SK-N-SH (cell line): ENCODE measurements at regions not wholly inside any gene's neighbourhood (a gene's known extent, or its start where the extent isn't known, plus 50 kb on each side); places are given as distances from the start of the nearest gene placed in this dataset.

Source experiments
- CTCF ChIA-PET: fragments of 300-600, 350-600 bp; formaldehyde crosslinking; extraction: SDS; loops from one replicate; lab custom pipeline; 2021; lab: Yijun Ruan, JAX
- POLR2A ChIA-PET: fragments of 350-600 bp; sonication (Branson Sonifier 250); formaldehyde crosslinking; extraction: SDS; loops from one replicate; lab custom pipeline; 2020; ENCODE audit warnings: antibody characterized with exemption, inconsistent platforms; lab: Yijun Ruan, JAX
- DNase-seq: peaks from one replicate; pipeline ENCODE4 v3.0.0; 2012
- H2AFZ ChIP-seq: fragments of 200-600 bp; sonication (generic); 2 replicates; pipeline ENCODE4 v1.8.1; 2016; ENCODE audit warnings: antibody characterized with exemption, mild to moderate bottlenecking, low read depth
- H3F3A ChIP-seq: fragments of 200-600 bp; sonication (generic); replicated peaks from 2 replicates; pipeline ENCODE3; 2016; ENCODE audit warnings: antibody characterized with exemption, mild to moderate bottlenecking; ENCODE audit not compliant: insufficient read depth
- H3K27ac ChIP-seq, 2 experiments: fragments of 200-500 bp in 1 of 2; fragments of 200-600 bp in 1 of 2; sonication (Bioruptor generic) in 1 of 2; sonication (generic), shearing (Covaris generic) in 1 of 2; 2 replicates each; pipeline versions ENCODE4 v1.5.1 to v1.6.1; 2014 to 2016; ENCODE audit warnings: low read depth in 2 of 2, inconsistent platforms in 1 of 2, low read length in 1 of 2, mild to moderate bottlenecking in 1 of 2, mixed read lengths in 1 of 2
- H3K27me3 ChIP-seq: fragments of 200-600 bp; sonication (generic), shearing (Covaris generic); 2 replicates; pipeline ENCODE4 v1.6.1; 2016; ENCODE audit warnings: mixed run types; ENCODE audit not compliant: insufficient read depth
- H3K36me3 ChIP-seq, 2 experiments: fragments of 200-500 bp in 1 of 2; fragments of 200-600 bp in 1 of 2; sonication (Bioruptor generic) in 1 of 2; sonication (generic) in 1 of 2; replicated peaks in 1 of 2; 2 replicates each; pipeline versions ENCODE3 to v1.5.1; 2014 to 2016; ENCODE audit warnings: low read length in 1 of 2, mild to moderate bottlenecking in 1 of 2; ENCODE audit not compliant: insufficient read depth in 2 of 2, control insufficient read depth in 1 of 2
- H3K4me1 ChIP-seq, 2 experiments: fragments of 200-500 bp in 1 of 2; fragments of 200-600 bp in 1 of 2; sonication (Bioruptor generic) in 1 of 2; sonication (generic), shearing (Covaris generic) in 1 of 2; 2 replicates each; pipeline versions ENCODE4 v1.5.1 to v1.6.1; 2014 to 2016; ENCODE audit warnings: low read depth in 1 of 2, low read length in 1 of 2, mixed run types in 1 of 2; ENCODE audit not compliant: insufficient read depth in 2 of 2, control insufficient read depth in 1 of 2
- H3K4me2 ChIP-seq: fragments of 200-600 bp; sonication (generic), shearing (Covaris generic); 2 replicates; pipeline ENCODE4 v1.6.1; 2017; ENCODE audit warnings: mixed run types
- H3K4me3 ChIP-seq, 2 experiments: fragments of 200-500 bp in 1 of 2; fragments of 200-600 bp in 1 of 2; sonication (Bioruptor generic) in 1 of 2; sonication (generic), shearing (Covaris generic) in 1 of 2; 2 replicates each; pipeline versions ENCODE4 v1.5.1 to v1.8.1; 2014 to 2016; ENCODE audit warnings: low read depth in 2 of 2, inconsistent platforms in 1 of 2, low read length in 1 of 2, mild to moderate bottlenecking in 1 of 2, mixed read lengths in 1 of 2, moderate library complexity in 1 of 2
- H3K79me2 ChIP-seq: fragments of 200-600 bp; sonication (generic); 2 replicates; pipeline ENCODE4 v1.8.1; 2017; ENCODE audit warnings: mild to moderate bottlenecking; ENCODE audit not compliant: insufficient read depth
- H3K9ac ChIP-seq: fragments of 200-600 bp; sonication (generic); 2 replicates; pipeline ENCODE4 v1.6.1; 2017; ENCODE audit warnings: mixed run types
- H3K9me2 ChIP-seq: fragments of 200-600 bp; sonication (generic); 2 replicates; pipeline ENCODE4 v1.6.1; 2017; ENCODE audit warnings: mixed run types
- H3K9me3 ChIP-seq: fragments of 200-600 bp; sonication (generic); 2 replicates; pipeline ENCODE4 v1.6.1; 2017; ENCODE audit warnings: mixed run types, mild to moderate bottlenecking, moderate library complexity
- H4K20me1 ChIP-seq: fragments of 200-600 bp; sonication (generic); 2 replicates; pipeline ENCODE4 v1.6.1; 2017; ENCODE audit warnings: mild to moderate bottlenecking, mixed run types; ENCODE audit not compliant: insufficient read depth
- ELF1 ChIP-seq: IDR thresholded peaks from 2 replicates; pipeline ENCODE4 v1.4.0; 2012
- EP300 ChIP-seq, 2 experiments: IDR thresholded peaks; 2 replicates each; pipeline versions ENCODE4 v1.4.0 to v1.6.1; 2012; ENCODE audit warnings: borderline replicate concordance in 1 of 2, low read depth in 1 of 2, low read length in 1 of 2
- EZH2phosphoT487 ChIP-seq: fragments of 200-600 bp; sonication (generic); IDR thresholded peaks from 2 replicates; pipeline ENCODE4 v1.6.1; 2017; ENCODE audit warnings: low read depth, mixed run types, mild to moderate bottlenecking, antibody characterized with exemption, moderate library complexity, borderline replicate concordance
- MAX ChIP-seq: IDR thresholded peaks from 2 replicates; pipeline ENCODE4 v1.4.0; 2012; ENCODE audit warnings: low read depth
- NFIC ChIP-seq: IDR thresholded peaks from 2 replicates; pipeline ENCODE4 v1.4.0; 2012; ENCODE audit warnings: borderline replicate concordance
- NRF1 ChIP-seq: IDR thresholded peaks from 2 replicates; pipeline ENCODE4 v1.6.1; 2012; ENCODE audit warnings: low read depth, mild to moderate bottlenecking, low read length
- RCOR1 ChIP-seq: fragments of 150-350 bp; IDR thresholded peaks from 2 replicates; pipeline ENCODE4 v1.6.1; 2017; ENCODE audit warnings: antibody characterized with exemption, low read length
- RXRA ChIP-seq: IDR thresholded peaks from 2 replicates; pipeline ENCODE4 v1.4.0; 2012; ENCODE audit warnings: low read depth, mild to moderate bottlenecking, borderline replicate concordance
- SMC3 ChIP-seq: IDR thresholded peaks from 2 replicates; pipeline ENCODE4 v1.6.1; 2012; ENCODE audit warnings: low read depth, low read length, improper control_type of control experiment
- TCF12 ChIP-seq: IDR thresholded peaks from 2 replicates; pipeline ENCODE4 v1.4.0; 2012
- TEAD4 ChIP-seq: IDR thresholded peaks from 2 replicates; pipeline ENCODE4 v1.4.0; 2012; ENCODE audit warnings: mild to moderate bottlenecking, borderline replicate concordance; ENCODE audit not compliant: insufficient read depth
- USF2 ChIP-seq: fragments of 150-350 bp; IDR thresholded peaks from 2 replicates; pipeline ENCODE4 v1.6.1; 2017; ENCODE audit warnings: antibody characterized with exemption, low read length, low read depth, borderline replicate concordance
- YY1 ChIP-seq: IDR thresholded peaks from 2 replicates; pipeline ENCODE4 v1.4.0; 2012; ENCODE audit warnings: low read depth, mild to moderate bottlenecking
- WGBS: methylation state at CpG from one replicate; pipeline ENCODE4 v1.1.6; 2017; ENCODE audit warnings: low lambda C conversion rate; 5-methylcytosine and 5-hydroxymethylcytosine counted together
- TF ChIP-seq, protein P1 (sequence below): IDR thresholded peaks from 2 replicates; pipeline ENCODE4 v1.4.0; 2012; ENCODE audit warnings: low read depth, borderline replicate concordance
- TF ChIP-seq, protein P2 (sequence below): IDR thresholded peaks from 2 replicates; pipeline ENCODE4; 2012
- TF ChIP-seq, protein P3 (sequence below): IDR thresholded peaks from 2 replicates; pipeline ENCODE4 v1.6.1; 2012; ENCODE audit warnings: mild to moderate bottlenecking, low read depth, low read length, moderate library complexity

DNA sequence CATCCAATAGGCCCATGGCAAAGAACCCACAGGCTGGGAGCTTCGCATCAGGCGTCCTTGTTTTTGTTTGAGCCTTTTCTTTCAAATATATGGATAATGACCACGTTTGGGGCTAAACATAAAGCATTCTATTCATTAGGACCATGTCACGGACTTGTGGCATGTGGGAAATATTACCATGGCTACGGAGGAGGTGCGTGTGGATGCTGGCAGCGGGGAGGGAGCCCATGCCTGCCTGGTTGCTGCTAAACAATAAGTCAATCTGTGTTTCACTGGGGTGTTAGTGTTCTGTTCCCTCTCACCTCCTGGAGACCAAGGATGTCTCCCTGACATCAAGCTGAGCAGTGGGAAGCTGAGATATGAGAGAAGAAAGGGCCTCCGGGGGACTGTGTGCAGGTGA lies 121.1 kb downstream of the IRS2 start:
- CTCF ChIA-PET = interaction anchor here (1.0 kb wide), 2 partner anchors 10 to 120 kb away, joined by 3 to 4 read pairs; no protein-coding TSS in a partner anchor

More for the DNA sequence above, 121.1 kb downstream of the IRS2 start:
- H3F3A ChIP-seq = no peaks in the 10 kb centered on the region
- no peaks in the 10 kb centered on the region for H3K79me2 ChIP-seq
- H3K4me1 ChIP-seq = peaks cover 7 to 50% of the 10 kb centered on the region in 2 experiments; a peak in 3 of 4 replicates
- H3K4me2 ChIP-seq = no peak overlapping the region
- no peaks in the 10 kb centered on the region for H4K20me1 ChIP-seq
- H3K36me3 ChIP-seq = no peaks in the 10 kb centered on the region
- DNase-seq = peak; percentile 33
- no peak overlapping the region for H3K9ac ChIP-seq
- no peak overlapping the region for H3K4me3 ChIP-seq
- no peaks in the 10 kb centered on the region for H3K9me2 ChIP-seq
- no peaks in the 10 kb centered on the region for H3K9me3 ChIP-seq
- H3K27me3 ChIP-seq = no peaks in the 10 kb centered on the region
- TF ChIP-seq NFIC = no peak
- no peak for TF ChIP-seq USF2
- TF ChIP-seq RCOR1 = no peak
- TF ChIP-seq, protein P1, sequence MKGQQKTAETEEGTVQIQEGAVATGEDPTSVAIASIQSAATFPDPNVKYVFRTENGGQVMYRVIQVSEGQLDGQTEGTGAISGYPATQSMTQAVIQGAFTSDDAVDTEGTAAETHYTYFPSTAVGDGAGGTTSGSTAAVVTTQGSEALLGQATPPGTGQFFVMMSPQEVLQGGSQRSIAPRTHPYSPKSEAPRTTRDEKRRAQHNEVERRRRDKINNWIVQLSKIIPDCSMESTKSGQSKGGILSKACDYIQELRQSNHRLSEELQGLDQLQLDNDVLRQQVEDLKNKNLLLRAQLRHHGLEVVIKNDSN = no peak
- TF ChIP-seq, protein P2, sequence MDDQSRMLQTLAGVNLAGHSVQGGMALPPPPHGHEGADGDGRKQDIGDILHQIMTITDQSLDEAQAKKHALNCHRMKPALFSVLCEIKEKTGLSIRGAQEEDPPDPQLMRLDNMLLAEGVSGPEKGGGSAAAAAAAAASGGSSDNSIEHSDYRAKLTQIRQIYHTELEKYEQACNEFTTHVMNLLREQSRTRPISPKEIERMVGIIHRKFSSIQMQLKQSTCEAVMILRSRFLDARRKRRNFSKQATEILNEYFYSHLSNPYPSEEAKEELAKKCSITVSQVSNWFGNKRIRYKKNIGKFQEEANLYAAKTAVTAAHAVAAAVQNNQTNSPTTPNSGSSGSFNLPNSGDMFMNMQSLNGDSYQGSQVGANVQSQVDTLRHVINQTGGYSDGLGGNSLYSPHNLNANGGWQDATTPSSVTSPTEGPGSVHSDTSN = no peak
- TF ChIP-seq EP300 (IDR thresholded peaks at IDR 0.05; ENCODE audit: borderline replicate concordance in 1 of 2, low read depth in 1 of 2, low read length in 1 of 2) = no peak
- TF ChIP-seq NRF1 = no peak
- TF ChIP-seq, protein P3, sequence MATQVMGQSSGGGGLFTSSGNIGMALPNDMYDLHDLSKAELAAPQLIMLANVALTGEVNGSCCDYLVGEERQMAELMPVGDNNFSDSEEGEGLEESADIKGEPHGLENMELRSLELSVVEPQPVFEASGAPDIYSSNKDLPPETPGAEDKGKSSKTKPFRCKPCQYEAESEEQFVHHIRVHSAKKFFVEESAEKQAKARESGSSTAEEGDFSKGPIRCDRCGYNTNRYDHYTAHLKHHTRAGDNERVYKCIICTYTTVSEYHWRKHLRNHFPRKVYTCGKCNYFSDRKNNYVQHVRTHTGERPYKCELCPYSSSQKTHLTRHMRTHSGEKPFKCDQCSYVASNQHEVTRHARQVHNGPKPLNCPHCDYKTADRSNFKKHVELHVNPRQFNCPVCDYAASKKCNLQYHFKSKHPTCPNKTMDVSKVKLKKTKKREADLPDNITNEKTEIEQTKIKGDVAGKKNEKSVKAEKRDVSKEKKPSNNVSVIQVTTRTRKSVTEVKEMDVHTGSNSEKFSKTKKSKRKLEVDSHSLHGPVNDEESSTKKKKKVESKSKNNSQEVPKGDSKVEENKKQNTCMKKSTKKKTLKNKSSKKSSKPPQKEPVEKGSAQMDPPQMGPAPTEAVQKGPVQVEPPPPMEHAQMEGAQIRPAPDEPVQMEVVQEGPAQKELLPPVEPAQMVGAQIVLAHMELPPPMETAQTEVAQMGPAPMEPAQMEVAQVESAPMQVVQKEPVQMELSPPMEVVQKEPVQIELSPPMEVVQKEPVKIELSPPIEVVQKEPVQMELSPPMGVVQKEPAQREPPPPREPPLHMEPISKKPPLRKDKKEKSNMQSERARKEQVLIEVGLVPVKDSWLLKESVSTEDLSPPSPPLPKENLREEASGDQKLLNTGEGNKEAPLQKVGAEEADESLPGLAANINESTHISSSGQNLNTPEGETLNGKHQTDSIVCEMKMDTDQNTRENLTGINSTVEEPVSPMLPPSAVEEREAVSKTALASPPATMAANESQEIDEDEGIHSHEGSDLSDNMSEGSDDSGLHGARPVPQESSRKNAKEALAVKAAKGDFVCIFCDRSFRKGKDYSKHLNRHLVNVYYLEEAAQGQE = no peak
- no peak for TF ChIP-seq ELF1
- no peak for TF ChIP-seq SMC3
- TF ChIP-seq YY1 = no peak
- TF ChIP-seq EZH2phosphoT487 = no peak
- TF ChIP-seq TEAD4 = no peak
- no peak for TF ChIP-seq MAX
- no peak for TF ChIP-seq RXRA
- no peak for TF ChIP-seq TCF12
- H2AFZ ChIP-seq = no peak overlapping the region
- 84% methylated on average over 8 of the region's 8 CpGs for WGBS
- POLR2A ChIA-PET = interaction anchor here (1.1 to 1.8 kb wide), 3 partner anchors 79 to 252 kb away, joined by 3 to 5 read pairs (median 3); no protein-coding TSS in a partner anchor
- peak overlapping the region in 1 of 2 experiments; percentile 100; a peak in 2 of 4 replicates for H3K27ac ChIP-seq
